SK-N-SH (cell line): ENCODE measurements at regions not wholly inside any gene's neighbourhood (a gene's known extent, or its start where the extent isn't known, plus 50 kb on each side); places are given as distances from the start of the nearest gene placed in this dataset.

Source experiments
- CTCF ChIA-PET: fragments of 300-600, 350-600 bp; formaldehyde crosslinking; extraction: SDS; loops from one replicate; lab custom pipeline; 2021; lab: Yijun Ruan, JAX
- POLR2A ChIA-PET: fragments of 350-600 bp; sonication (Branson Sonifier 250); formaldehyde crosslinking; extraction: SDS; loops from one replicate; lab custom pipeline; 2020; ENCODE audit warnings: antibody characterized with exemption, inconsistent platforms; lab: Yijun Ruan, JAX
- DNase-seq: peaks from one replicate; pipeline ENCODE4 v3.0.0; 2012
- H2AFZ ChIP-seq: fragments of 200-600 bp; sonication (generic); 2 replicates; pipeline ENCODE4 v1.8.1; 2016; ENCODE audit warnings: antibody characterized with exemption, mild to moderate bottlenecking, low read depth
- H3F3A ChIP-seq: fragments of 200-600 bp; sonication (generic); replicated peaks from 2 replicates; pipeline ENCODE3; 2016; ENCODE audit warnings: antibody characterized with exemption, mild to moderate bottlenecking; ENCODE audit not compliant: insufficient read depth
- H3K27ac ChIP-seq, 2 experiments: fragments of 200-500 bp in 1 of 2; fragments of 200-600 bp in 1 of 2; sonication (Bioruptor generic) in 1 of 2; sonication (generic), shearing (Covaris generic) in 1 of 2; 2 replicates each; pipeline versions ENCODE4 v1.5.1 to v1.6.1; 2014 to 2016; ENCODE audit warnings: low read depth in 2 of 2, inconsistent platforms in 1 of 2, low read length in 1 of 2, mild to moderate bottlenecking in 1 of 2, mixed read lengths in 1 of 2
- H3K27me3 ChIP-seq: fragments of 200-600 bp; sonication (generic), shearing (Covaris generic); 2 replicates; pipeline ENCODE4 v1.6.1; 2016; ENCODE audit warnings: mixed run types; ENCODE audit not compliant: insufficient read depth
- H3K36me3 ChIP-seq, 2 experiments: fragments of 200-500 bp in 1 of 2; fragments of 200-600 bp in 1 of 2; sonication (Bioruptor generic) in 1 of 2; sonication (generic) in 1 of 2; replicated peaks in 1 of 2; 2 replicates each; pipeline versions ENCODE3 to v1.5.1; 2014 to 2016; ENCODE audit warnings: low read length in 1 of 2, mild to moderate bottlenecking in 1 of 2; ENCODE audit not compliant: insufficient read depth in 2 of 2, control insufficient read depth in 1 of 2
- H3K4me1 ChIP-seq, 2 experiments: fragments of 200-500 bp in 1 of 2; fragments of 200-600 bp in 1 of 2; sonication (Bioruptor generic) in 1 of 2; sonication (generic), shearing (Covaris generic) in 1 of 2; 2 replicates each; pipeline versions ENCODE4 v1.5.1 to v1.6.1; 2014 to 2016; ENCODE audit warnings: low read depth in 1 of 2, low read length in 1 of 2, mixed run types in 1 of 2; ENCODE audit not compliant: insufficient read depth in 2 of 2, control insufficient read depth in 1 of 2
- H3K4me2 ChIP-seq: fragments of 200-600 bp; sonication (generic), shearing (Covaris generic); 2 replicates; pipeline ENCODE4 v1.6.1; 2017; ENCODE audit warnings: mixed run types
- H3K4me3 ChIP-seq, 2 experiments: fragments of 200-500 bp in 1 of 2; fragments of 200-600 bp in 1 of 2; sonication (Bioruptor generic) in 1 of 2; sonication (generic), shearing (Covaris generic) in 1 of 2; 2 replicates each; pipeline versions ENCODE4 v1.5.1 to v1.8.1; 2014 to 2016; ENCODE audit warnings: low read depth in 2 of 2, inconsistent platforms in 1 of 2, low read length in 1 of 2, mild to moderate bottlenecking in 1 of 2, mixed read lengths in 1 of 2, moderate library complexity in 1 of 2
- H3K79me2 ChIP-seq: fragments of 200-600 bp; sonication (generic); 2 replicates; pipeline ENCODE4 v1.8.1; 2017; ENCODE audit warnings: mild to moderate bottlenecking; ENCODE audit not compliant: insufficient read depth
- H3K9ac ChIP-seq: fragments of 200-600 bp; sonication (generic); 2 replicates; pipeline ENCODE4 v1.6.1; 2017; ENCODE audit warnings: mixed run types
- H3K9me2 ChIP-seq: fragments of 200-600 bp; sonication (generic); 2 replicates; pipeline ENCODE4 v1.6.1; 2017; ENCODE audit warnings: mixed run types
- H3K9me3 ChIP-seq: fragments of 200-600 bp; sonication (generic); 2 replicates; pipeline ENCODE4 v1.6.1; 2017; ENCODE audit warnings: mixed run types, mild to moderate bottlenecking, moderate library complexity
- H4K20me1 ChIP-seq: fragments of 200-600 bp; sonication (generic); 2 replicates; pipeline ENCODE4 v1.6.1; 2017; ENCODE audit warnings: mild to moderate bottlenecking, mixed run types; ENCODE audit not compliant: insufficient read depth
- CHD2 ChIP-seq: fragments of 150-350 bp; IDR thresholded peaks from 2 replicates; pipeline ENCODE4 v1.6.1; 2018; ENCODE audit warnings: low read length; ENCODE audit not compliant: partially characterized antibody
- JUND ChIP-seq: IDR thresholded peaks from 2 replicates; pipeline ENCODE4 v1.4.0; 2012
- NRF1 ChIP-seq: IDR thresholded peaks from 2 replicates; pipeline ENCODE4 v1.6.1; 2012; ENCODE audit warnings: low read depth, mild to moderate bottlenecking, low read length
- POLR2AphosphoS5 ChIP-seq: IDR thresholded peaks from 2 replicates; pipeline ENCODE4 v1.6.1; 2012; ENCODE audit warnings: low read depth, low read length
- RCOR1 ChIP-seq: fragments of 150-350 bp; IDR thresholded peaks from 2 replicates; pipeline ENCODE4 v1.6.1; 2017; ENCODE audit warnings: antibody characterized with exemption, low read length
- RXRA ChIP-seq: IDR thresholded peaks from 2 replicates; pipeline ENCODE4 v1.4.0; 2012; ENCODE audit warnings: low read depth, mild to moderate bottlenecking, borderline replicate concordance
- SIN3A ChIP-seq: IDR thresholded peaks from 2 replicates; pipeline ENCODE4 v1.6.1; 2012; ENCODE audit warnings: low read depth, mild to moderate bottlenecking, low read length, moderate library complexity, borderline replicate concordance
- SMC3 ChIP-seq: IDR thresholded peaks from 2 replicates; pipeline ENCODE4 v1.6.1; 2012; ENCODE audit warnings: low read depth, low read length, improper control_type of control experiment
- TAF1 ChIP-seq: IDR thresholded peaks from 2 replicates; pipeline ENCODE4 v1.6.1; 2012; ENCODE audit warnings: low read depth, mild to moderate bottlenecking, low read length, moderate library complexity, borderline replicate concordance
- TCF12 ChIP-seq: IDR thresholded peaks from 2 replicates; pipeline ENCODE4 v1.4.0; 2012
- WGBS: methylation state at CpG from one replicate; pipeline ENCODE4 v1.1.6; 2017; ENCODE audit warnings: low lambda C conversion rate; 5-methylcytosine and 5-hydroxymethylcytosine counted together
- TF ChIP-seq, protein P1 (sequence below): IDR thresholded peaks from 2 replicates; pipeline ENCODE4 v1.4.0; 2012; ENCODE audit warnings: low read depth, borderline replicate concordance
- TF ChIP-seq, protein P2 (sequence below): fragments of 200-600 bp; sonication (generic); IDR thresholded peaks from 2 replicates; pipeline ENCODE4 v1.6.1; 2017; ENCODE audit warnings: antibody characterized with exemption, mild to moderate bottlenecking, moderate library complexity
- TF ChIP-seq, protein P3 (sequence below): IDR thresholded peaks from 2 replicates; pipeline ENCODE4 v1.4.0; 2012; ENCODE audit warnings: low read depth

DNA sequence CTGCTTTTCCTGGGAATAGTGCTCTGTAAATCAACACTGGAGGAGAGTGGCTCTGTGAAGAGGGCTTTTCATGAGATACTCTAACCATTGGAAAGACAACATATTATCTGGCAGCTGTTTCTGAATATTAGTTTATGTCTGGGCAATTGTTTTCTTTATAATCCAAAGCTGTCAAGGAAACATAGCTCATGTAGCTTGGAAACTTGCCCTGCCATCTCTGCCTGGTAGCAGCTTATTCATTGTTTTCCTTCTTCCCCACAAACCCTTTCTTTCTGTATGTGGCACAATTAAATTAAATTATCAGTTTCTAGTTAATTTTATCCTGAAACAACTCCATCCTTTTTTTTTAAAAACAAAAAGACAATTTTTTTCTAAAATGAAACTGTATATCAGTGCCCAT lies 160.0 kb downstream of the EDEM1 start:
- CTCF ChIA-PET: interaction anchor here (0.7 kb wide), 2 partner anchors 55 to 1704 kb away, joined by 3 read pairs; no protein-coding TSS in a partner anchor
- POLR2A ChIA-PET: no interaction called here
- Histone ChIP-seq H3K36me3 (no peaks in the 10 kb centered on the region), H3K4me3 (no peak overlapping the region), H3K79me2 (no peaks in the 10 kb centered on the region)
- TF ChIP-seq, protein P1, sequence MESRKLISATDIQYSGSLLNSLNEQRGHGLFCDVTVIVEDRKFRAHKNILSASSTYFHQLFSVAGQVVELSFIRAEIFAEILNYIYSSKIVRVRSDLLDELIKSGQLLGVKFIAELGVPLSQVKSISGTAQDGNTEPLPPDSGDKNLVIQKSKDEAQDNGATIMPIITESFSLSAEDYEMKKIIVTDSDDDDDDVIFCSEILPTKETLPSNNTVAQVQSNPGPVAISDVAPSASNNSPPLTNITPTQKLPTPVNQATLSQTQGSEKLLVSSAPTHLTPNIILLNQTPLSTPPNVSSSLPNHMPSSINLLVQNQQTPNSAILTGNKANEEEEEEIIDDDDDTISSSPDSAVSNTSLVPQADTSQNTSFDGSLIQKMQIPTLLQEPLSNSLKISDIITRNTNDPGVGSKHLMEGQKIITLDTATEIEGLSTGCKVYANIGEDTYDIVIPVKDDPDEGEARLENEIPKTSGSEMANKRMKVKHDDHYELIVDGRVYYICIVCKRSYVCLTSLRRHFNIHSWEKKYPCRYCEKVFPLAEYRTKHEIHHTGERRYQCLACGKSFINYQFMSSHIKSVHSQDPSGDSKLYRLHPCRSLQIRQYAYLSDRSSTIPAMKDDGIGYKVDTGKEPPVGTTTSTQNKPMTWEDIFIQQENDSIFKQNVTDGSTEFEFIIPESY: no peak
- TF ChIP-seq, protein P2, sequence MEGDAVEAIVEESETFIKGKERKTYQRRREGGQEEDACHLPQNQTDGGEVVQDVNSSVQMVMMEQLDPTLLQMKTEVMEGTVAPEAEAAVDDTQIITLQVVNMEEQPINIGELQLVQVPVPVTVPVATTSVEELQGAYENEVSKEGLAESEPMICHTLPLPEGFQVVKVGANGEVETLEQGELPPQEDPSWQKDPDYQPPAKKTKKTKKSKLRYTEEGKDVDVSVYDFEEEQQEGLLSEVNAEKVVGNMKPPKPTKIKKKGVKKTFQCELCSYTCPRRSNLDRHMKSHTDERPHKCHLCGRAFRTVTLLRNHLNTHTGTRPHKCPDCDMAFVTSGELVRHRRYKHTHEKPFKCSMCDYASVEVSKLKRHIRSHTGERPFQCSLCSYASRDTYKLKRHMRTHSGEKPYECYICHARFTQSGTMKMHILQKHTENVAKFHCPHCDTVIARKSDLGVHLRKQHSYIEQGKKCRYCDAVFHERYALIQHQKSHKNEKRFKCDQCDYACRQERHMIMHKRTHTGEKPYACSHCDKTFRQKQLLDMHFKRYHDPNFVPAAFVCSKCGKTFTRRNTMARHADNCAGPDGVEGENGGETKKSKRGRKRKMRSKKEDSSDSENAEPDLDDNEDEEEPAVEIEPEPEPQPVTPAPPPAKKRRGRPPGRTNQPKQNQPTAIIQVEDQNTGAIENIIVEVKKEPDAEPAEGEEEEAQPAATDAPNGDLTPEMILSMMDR: no peak
- TF ChIP-seq, all 33 proteins: peak for 0
- H3K9me3 ChIP-seq: no peaks in the 10 kb centered on the region
- H4K20me1 ChIP-seq: no peaks in the 10 kb centered on the region
- no peak overlapping the region; a peak in 1 of 4 replicates for H3K27ac ChIP-seq
- no peaks in the 10 kb centered on the region for H3K4me1 ChIP-seq
- H3K9me2 ChIP-seq: no peaks in the 10 kb centered on the region
- H3K9ac ChIP-seq: no peak overlapping the region
- no peaks in the 10 kb centered on the region; the same call in 1 of the 2 replicates for H3K27me3 ChIP-seq
- no peak for DNase-seq
- H3F3A ChIP-seq: no peaks in the 10 kb centered on the region
- no peak overlapping the region for H2AFZ ChIP-seq
- no peak overlapping the region for H3K4me2 ChIP-seq

DNA sequence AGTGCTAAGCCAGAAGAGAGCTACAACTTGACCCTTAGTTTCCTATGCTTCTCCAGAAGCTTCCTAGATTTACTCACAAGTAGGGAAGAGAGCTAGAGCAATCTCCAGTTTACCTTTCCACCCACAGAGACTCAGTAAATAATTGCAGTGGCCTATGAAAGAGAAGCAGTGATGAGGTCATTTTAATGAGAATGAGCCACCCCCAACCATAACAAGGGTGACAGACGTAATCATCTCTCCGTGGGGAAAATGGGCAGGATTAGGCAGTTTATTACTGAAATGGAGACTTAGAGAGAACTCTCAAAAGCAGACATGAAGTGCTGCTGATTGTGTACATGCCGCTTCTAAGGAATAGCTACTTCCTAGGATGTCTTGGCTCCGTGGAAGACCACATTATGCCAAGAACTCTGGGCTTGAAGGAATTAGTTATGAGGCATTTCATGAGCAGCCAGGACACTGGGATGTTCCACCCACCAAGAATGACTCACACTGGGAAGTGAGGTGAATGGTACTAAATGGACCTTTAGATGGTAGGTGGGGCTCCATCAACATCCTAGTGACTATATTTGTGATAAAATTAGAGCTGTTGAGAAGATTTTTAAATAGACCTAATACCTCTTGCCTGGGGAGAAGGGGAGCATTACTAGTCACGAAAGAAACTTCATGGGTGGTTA lies 160.9 kb downstream of the EDEM1 start:
- POLR2A ChIA-PET: no interaction called here
- Histone ChIP-seq H3K9ac (no peak overlapping the region), H3K4me2 (no peak overlapping the region), H2AFZ (no peak overlapping the region), H3K27me3 (no peaks in the 10 kb centered on the region; the same call in 1 of the 2 replicates), H3K27ac (no peak overlapping the region), H3K9me2 (no peaks in the 10 kb centered on the region), H3F3A (no peaks in the 10 kb centered on the region), H3K4me1 (no peaks in the 10 kb centered on the region), H3K9me3 (no peaks in the 10 kb centered on the region), H3K79me2 (no peaks in the 10 kb centered on the region), H3K4me3 (no peak overlapping the region), H3K36me3 (no peaks in the 10 kb centered on the region), H4K20me1 (no peaks in the 10 kb centered on the region)
- CTCF ChIA-PET: interaction anchor here (0.7 kb wide), 1 partner anchor 1705 kb away, joined by 3 read pairs; no protein-coding TSS in a partner anchor
- TF ChIP-seq TCF12: no peak
- TF ChIP-seq SIN3A: no peak
- WGBS: 23% methylated on average over 5 of the region's 5 CpGs
- no peak for DNase-seq

DNA sequence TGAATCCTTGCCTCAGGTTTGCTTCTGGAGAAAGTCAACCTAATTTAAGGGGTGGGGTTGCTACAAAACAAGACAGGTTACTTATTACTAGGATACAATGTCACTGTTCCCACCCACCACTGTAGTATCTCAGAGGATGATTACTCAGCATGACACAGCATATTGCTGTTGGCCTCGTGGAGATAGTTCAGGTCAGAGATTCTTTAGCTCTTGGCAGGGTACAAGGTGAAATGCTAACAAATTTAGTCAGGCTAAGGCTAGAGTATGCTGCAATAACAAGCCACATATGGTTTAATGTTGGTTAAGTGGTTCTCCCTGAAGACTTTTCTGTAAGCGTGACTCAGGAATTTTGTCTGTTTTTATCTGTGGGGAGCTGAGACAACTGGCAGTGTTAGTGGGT lies 161.8 kb downstream of the EDEM1 start:
- Histone ChIP-seq H3K27me3 (no peaks in the 10 kb centered on the region; the same call in 1 of the 2 replicates), H3K9me2 (no peaks in the 10 kb centered on the region), H2AFZ (no peak overlapping the region), H3K36me3 (no peaks in the 10 kb centered on the region), H4K20me1 (no peaks in the 10 kb centered on the region), H3K9ac (no peak overlapping the region), H3K27ac (no peak overlapping the region), H3K4me1 (no peaks in the 10 kb centered on the region), H3K79me2 (no peaks in the 10 kb centered on the region), H3K4me3 (no peak overlapping the region), H3K9me3 (no peaks in the 10 kb centered on the region), H3K4me2 (no peak overlapping the region), H3F3A (no peaks in the 10 kb centered on the region)
- 10% methylated on average over 2 of the region's 2 CpGs for WGBS
- TF ChIP-seq NRF1 (no peak), POLR2AphosphoS5 (no peak), RCOR1 (no peak), SMC3 (no peak), JUND (no peak), RXRA (no peak), CHD2 (no peak), TAF1 (no peak)
- TF ChIP-seq, protein P3, sequence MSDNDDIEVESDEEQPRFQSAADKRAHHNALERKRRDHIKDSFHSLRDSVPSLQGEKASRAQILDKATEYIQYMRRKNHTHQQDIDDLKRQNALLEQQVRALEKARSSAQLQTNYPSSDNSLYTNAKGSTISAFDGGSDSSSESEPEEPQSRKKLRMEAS: no peak
- no peak for DNase-seq
- ChIA-PET POLR2A (no interaction called here), CTCF (no interaction called here)
